Transverse colon (tissue), 4 donors: ENCODE measurements at regions not wholly inside any gene's neighbourhood (a gene's known extent, or its start where the extent isn't known, plus 50 kb on each side); places are given as distances from the start of the nearest gene placed in this dataset.
A peak's percentile ranks its signal among the peaks of the same experiment; 100 is the strongest.

Source experiments
- CTCF ChIP-seq, 5 experiments: fragments of 200-600 bp in 3 of 5; fragments of 450-650 bp in 2 of 5; sonication (generic) in 3 of 5; IDR thresholded peaks; 1 replicate in 2 of 5; 2 replicates in 3 of 5; pipeline ENCODE4 v1.5.1; 2016 to 2017; ENCODE audit warnings: antibody characterized with exemption in 5 of 5, inconsistent platforms in 3 of 5, mild to moderate bottlenecking in 2 of 5, moderate library complexity in 1 of 5
- EP300 ChIP-seq: sonication (generic); formaldehyde crosslinking; IDR thresholded peaks from one replicate; pipeline ENCODE4 v1.6.1; 2017; ENCODE audit warnings: antibody characterized with exemption, low read depth
- POLR2A ChIP-seq: fragments of 450-650 bp; IDR thresholded peaks from one replicate; pipeline ENCODE4 v1.6.1; 2016; ENCODE audit warnings: antibody characterized with exemption, mild to moderate bottlenecking, moderate library complexity
- POLR2AphosphoS5 ChIP-seq, 3 donors: sonication (generic); formaldehyde crosslinking; IDR thresholded peaks; one replicate each; pipeline ENCODE4 v1.6.1; 2016; ENCODE audit warnings: antibody characterized with exemption in 3 of 3

DNA sequence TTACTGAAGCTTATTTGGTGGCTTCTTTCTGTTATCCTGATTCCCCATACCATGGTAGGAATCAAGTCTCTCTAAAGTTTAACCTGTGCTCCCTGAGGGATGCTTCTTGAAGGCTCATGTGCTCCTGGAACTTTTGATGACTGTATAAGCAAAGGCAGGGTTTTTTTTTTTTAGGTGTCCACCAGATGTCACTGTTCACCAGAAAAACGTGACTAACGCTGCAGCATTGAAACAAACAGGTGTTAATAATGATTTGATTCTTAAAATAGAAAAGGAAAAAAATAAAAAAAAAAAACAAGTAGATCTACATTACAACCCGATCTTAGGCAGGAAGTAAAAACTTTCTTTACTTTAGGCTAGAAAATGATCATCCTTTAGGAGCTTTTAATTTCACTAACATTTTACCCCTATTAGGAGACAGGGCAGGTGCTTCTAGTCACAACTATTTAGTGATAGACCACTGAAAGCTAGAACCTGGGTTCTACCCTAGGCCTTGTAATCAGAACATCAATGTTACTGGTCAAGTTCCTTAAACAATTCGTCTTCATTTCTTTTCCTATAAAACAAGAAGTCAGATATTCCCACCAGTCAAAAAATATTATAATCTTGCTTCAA is 223.0 kb downstream of the PLA2G4A start:
- TF ChIP-seq POLR2A (no peak), CTCF (IDR thresholded peaks at IDR 0.05) (peak in 4 of 5 experiments; percentile 22 to 46 (median 38)), EP300 (no peak), POLR2AphosphoS5 (IDR thresholded peaks at IDR 0.05) (no peak)
